ENCODE measurements at regions not wholly inside any gene's neighbourhood (a gene's known extent, or its start where the extent isn't known, plus 50 kb on each side); places are given as distances from the start of the nearest gene placed in this dataset.

- TF ChIP-seq CTCF (IDR thresholded peaks at IDR 0.05 in 8 of 11, conservative IDR thresholded peaks at IDR 0.05 in 3 of 11): no peak
- TF ChIP-seq POLR2A (IDR thresholded peaks at IDR 0.05): no peak
These were observed 404.0 kb downstream of the DOK5 start for GRCh38 chr20:54879393-54879792.

All from spleen (tissue), 7 donors.